Hippocampal formation (tissue), 2 donors: ENCODE measurements at regions not wholly inside any gene's neighbourhood (a gene's known extent, or its start where the extent isn't known, plus 50 kb on each side); places are given as distances from the start of the nearest gene placed in this dataset.

Experiments used
- DNase-seq, 2 donors: peaks; one replicate each; lab custom pipeline; 2025; lab: John Stamatoyannopoulos, UW

DNA sequence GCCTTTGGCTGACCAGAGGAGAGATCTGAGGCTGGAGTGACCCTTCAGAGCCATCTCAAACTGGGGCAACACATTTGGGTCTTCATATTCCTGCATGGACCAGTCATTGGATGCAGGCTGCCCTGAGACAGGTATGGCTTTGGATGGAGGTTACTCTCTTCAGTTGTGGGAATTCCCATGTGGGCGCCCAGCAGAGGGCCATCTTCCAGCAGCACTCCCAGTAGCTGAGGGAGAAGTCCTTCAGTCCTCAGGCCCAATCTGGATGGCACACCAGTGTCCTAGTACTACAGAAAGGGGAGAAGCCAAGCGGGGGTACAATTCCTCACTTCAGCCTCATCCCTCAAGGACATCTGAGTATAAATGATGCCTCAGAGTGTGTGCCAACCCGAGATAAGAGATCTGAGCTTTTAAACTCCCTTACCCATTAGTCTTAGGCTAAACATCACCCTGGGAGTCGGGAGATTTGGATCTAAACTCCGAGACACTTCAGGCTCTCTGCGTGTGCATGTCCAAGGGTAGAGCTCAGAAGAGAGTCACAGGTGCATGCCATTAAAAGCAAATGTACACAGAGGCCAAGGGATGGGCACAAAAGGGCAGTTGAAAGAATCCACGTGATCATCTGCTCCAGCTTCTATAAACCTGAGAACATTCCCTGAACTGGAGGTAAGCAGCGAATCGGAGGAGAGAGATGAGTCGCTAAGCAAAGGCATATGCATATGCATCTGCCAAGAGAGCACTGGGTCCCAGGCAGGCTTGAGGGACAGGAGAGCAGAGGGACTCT lies 204.6 kb downstream of the CD83 start:
- no peak for DNase-seq

DNA sequence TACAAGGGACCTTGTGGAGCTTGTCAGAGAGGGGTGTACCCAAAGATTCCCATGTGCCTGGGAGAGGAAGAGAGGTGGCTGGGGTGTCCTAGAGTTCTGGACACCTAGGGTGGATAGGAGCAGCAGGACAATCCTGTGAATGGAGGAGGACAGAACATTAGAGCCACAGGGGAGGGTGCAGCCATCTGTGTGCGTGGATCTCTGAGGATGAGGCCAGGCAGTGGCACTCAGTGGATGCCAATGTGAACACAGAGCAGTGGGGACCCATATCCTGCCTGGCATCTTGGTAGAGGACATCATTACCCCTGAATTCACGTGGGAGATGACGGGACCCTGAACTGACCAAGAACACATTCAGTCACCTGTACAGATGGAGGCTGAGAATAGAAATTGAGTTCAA lies 205.3 kb downstream of the CD83 start:
- no peak for DNase-seq

- DNase-seq = no peak
Measured at GRCh38 chr6:14326774-14327173, 209.2 kb downstream of the CD83 start.

GRCh38 chr6:14328163-14328562 lies 210.6 kb downstream of the CD83 start:
- no peak for DNase-seq

DNA sequence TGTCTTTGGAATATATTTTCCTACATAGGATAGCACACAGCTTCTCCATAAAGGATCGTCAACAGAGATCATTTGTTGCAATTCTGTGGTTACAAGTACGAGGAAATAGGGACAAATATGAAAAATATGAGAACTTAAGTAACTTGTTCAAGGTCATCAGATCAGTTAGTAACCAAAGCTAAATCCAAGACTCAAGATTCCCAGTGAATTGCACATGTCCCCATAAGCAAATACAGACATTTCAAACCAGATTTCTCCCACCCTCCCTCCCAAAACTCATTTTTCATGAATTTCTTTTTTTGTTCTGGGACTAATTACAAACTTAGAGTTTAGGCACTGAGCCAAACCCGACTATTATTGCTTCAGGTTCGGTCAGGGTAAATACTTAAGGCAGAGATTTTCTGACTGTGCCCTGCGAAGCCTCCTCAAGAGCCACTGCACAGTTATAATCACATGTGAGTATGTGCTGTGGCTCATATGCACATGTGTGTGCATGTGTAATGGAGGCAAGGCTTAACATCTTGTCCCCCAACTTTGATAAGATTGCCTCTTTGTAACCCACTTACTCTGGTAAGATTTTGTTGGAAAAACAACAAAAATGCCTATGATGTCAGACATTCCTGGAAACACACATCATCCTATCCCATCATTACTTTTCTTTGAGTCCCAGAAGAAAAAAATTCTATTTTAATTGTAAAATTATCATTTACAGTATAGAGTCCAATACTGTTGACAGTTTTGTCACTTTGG lies 216.2 kb downstream of the CD83 start:
- no peak for DNase-seq

DNA sequence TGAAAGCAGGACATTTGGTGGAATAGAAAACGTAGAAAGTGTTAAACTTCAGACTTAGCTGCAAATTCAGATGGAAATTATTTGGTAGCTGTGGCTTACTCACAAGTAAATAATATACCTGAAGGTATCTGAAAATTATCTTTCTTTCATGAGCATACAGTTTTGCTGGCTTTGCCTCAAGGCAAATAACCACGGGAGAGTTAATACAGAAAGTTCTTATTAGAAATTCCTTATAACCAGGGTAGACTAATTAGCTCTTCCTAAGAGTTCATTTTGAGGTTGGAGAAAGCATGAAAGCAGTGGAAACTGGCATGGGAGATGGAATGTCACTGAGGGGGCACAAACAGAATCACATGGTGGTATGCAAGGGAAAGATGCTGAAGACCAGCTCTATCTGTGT lies 217.5 kb downstream of the CD83 start:
- no peak for DNase-seq

DNA sequence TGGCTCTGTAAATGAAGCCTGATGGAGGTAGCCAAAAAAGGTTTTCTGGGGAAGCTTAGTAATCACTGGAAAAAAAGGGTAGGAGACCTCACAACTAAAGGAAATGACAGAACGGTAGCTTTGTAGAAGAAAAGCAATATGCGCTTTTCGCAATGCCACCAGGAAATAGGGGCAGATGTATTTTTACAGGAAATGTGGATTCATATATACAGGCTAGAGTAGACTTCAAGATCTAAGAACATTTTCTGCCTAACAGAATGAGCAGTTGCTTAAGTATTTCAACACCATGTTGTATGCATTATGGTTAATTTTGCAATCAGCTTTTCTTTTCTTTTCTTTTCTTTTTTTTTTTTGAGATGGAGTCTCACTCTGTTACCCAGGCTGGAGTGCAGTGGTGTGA lies 219.6 kb downstream of the CD83 start:
- DNase-seq = no peak

GRCh38 chr6:14339172-14339571 lies 221.6 kb downstream of the CD83 start:
- DNase-seq = no peak

DNA sequence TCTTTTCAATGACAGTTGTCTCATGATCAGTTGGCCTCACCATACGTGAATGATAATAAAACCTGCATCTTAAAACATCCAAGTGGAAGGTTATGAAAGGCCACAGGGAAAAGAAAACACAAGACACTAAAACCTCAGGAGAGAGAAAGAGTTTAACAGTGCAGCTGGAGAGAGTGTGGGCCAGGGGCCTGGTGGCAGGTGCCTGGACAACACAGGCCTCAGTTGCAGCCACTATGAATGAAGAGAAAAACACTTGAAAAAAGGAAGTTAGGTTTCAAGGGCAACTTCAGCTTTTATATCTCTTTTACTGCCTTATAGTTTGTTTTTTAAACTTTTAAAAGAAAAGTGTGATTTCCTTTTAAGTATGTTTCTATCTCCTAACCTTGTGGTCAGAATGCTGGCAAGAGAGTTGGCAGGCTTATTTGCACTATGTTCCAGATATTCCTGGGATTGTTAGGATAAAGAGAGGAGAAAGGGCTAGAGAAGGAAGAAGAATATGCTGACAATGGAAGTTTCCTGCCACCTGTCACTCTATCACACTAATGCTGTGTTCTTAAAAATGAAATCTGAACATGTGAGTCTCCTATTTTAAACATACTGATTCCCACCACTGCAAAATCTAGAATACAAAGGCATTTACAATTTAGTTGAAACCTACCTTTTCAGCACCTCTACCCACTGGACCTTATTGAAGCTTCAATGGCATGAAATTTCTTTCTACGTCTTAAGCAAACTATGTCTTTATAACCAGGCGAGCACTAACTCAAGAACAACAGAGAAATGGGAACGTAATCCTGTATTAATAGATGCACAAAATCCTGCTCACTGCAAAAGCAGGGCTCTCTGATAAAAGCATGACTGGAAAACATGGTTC lies 222.4 kb downstream of the CD83 start:
- DNase-seq = no peak

DNA sequence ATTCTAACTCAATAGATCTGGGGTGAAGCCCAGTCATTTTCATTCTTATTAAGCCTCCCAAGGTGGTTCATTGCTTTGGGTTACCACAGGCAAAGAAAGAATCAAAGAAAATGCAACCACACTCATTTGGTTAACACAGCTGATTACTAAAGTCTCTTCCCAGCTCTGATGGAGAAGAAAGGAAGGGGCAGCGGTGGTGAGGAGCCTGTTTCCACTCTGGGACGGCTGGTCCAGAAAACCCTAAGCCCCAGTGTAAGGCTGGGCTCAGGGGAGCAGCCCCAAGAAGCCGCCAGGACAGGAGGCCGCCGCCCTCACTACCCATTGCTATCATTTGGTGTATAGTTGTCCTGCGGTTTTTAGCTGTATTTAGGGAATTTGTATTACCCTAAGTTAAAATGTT lies 226.9 kb downstream of the CD83 start:
- DNase-seq = no peak

GRCh38 chr6:14348389-14348788 lies 230.8 kb downstream of the CD83 start:
- no peak for DNase-seq

GRCh38 chr6:14349507-14349906 lies 231.9 kb downstream of the CD83 start:
- DNase-seq = no peak

DNA sequence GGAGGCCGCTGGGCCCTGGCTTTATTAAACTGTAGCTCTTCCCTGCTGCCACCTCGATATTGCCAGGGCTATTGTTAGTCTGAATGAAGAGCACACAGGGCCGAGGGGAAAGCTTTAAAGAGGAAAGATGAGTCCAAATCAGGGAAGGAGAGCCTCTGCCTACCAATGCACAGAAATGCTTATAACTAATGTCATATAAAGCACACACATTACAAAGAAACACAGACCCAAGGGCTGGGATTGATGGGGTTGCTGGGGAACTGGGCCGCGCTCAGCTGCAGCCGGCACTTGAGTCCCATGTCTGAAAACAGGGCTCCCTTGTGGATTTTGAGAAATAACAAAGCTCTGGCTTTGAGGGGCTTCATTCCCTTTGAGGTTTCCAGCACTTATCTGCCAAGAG lies 232.6 kb downstream of the CD83 start:
- no peak for DNase-seq

DNA sequence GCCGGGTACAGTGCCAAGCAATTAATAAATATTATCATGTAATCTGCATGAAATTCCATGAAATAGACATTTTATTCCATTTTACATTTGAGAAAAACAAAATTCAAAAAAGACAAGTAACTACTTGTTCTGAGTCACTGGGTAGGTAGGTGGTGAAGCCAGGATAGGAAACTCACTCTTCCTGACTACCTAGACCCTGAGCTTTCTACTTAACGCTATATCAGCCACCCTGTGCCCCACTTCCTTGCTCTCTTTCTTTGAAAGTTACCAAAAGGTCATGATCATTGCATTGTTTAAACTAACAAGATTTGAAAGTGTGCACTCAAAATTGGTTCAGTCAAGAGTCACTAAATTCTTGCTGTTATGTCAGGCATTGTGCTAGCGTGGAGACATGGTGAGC lies 235.7 kb downstream of the CD83 start:
- no peak for DNase-seq

DNA sequence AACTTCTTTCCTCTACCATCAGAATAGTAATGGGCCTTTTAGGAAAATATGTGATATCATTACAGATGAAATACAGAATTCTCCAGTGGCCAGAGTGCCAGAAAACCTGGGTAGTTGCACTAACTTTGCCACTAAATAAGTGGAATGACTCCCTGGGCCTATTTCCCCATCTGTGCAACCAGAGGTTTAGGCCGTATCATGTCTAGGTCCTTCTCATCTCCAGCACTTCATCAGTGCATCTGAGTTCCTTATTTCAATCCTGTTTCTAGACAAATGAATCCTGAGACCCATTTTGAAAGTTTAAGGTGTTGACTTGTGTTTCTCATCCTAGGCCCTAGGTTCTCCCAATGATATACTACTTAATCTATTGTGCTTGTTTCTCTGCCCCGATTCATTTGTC lies 236.2 kb downstream of the CD83 start:
- no peak for DNase-seq

DNA sequence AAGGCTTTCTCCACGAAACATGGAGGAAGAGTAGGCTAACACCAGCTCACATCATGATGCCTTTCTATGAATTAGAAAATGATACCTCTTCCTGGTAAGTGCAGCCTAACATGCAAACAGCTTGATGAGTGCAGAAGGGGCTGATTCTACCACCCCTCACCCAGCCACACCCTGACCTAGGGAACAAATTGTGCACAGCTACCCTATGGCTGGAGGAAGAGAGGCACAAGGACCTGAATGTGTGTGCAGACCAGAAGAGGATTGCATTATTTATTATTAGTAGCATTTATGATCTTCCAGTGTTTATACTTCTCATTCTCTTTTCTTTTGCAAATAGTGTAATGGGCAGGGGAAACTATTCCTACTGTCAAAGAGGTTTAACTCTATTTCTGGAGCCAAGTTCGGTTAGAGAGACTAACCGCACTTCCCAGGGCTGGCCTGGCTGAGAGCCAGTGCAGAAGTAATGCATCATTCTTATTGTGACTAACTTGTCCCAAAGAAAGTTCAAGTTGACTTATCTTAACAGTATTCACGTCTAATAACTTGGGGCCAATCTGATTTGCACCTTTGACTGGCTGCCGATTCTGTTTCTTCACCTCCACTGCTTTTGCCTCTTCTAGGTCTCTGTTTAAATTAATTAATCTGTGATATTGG lies 237.5 kb downstream of the CD83 start:
- DNase-seq = no peak

DNA sequence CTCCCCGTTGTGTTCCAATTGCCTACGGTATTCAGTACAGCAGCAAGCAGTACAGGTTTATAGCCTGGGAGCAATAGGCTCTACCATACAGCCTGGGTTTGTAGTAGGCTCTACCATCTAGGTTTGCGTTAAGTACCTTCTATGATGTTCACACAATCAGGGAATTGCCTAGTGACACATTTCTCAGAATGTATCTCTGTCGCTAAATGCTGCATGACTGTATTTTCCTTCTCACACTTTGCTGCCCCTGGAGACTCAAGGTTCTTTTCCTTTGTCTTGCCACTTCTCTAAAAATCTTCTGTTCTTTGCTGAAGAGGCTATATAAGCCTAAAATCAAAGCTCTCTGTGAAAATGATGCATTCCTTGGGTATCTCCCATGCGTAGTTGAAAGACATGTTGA lies 241.9 kb downstream of the CD83 start:
- DNase-seq = no peak

GRCh38 chr6:14360565-14360964 lies 243.0 kb downstream of the CD83 start:
- no peak for DNase-seq

DNA sequence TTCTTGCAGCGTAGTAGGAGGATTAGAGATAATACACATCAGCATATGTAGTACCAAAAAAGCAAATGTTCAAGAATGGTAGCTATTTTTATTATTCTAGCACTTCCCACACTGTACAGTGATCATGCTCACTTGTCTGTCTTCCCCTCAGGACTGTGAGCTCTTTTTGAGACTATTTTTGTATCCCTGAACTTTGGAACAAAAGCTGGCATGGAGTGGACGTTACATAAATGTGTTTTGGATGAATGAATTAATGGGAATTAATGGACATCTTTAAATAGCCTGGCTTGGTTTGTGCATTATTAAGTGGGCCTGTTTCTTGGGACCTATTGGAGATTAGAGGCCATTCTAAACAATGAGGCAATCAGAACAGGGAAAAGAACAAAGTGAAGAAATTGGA lies 243.7 kb downstream of the CD83 start:
- DNase-seq = no peak

DNA sequence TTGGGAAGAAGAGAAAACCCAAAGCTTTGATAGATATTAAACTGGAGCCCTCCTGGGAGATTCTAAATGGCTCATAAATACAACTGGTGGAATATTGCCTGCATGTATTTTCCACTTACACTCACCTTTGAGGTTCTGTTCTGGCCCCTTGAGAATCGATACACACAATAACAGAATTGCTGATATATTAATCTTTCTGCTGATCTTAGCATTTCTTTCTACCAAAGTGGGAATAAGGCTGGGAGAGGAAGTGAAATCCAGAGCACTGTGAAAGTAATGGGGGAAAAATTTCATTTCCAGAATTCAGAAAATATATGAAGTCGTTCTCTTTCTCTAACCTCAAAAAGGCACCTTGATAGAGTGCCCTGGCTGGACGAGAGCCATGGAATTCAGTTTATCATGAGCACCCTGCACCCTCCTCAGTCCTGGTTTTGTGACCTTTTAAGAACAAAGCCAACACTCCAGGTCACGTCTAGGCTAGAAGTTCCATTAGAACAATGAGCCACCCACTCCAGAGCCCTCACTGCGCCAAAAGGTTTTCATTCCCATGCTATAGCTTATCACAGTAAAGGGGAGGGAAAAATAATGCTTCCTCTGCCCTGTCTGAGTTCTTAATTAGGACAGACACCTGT lies 244.5 kb downstream of the CD83 start:
- DNase-seq = no peak

DNA sequence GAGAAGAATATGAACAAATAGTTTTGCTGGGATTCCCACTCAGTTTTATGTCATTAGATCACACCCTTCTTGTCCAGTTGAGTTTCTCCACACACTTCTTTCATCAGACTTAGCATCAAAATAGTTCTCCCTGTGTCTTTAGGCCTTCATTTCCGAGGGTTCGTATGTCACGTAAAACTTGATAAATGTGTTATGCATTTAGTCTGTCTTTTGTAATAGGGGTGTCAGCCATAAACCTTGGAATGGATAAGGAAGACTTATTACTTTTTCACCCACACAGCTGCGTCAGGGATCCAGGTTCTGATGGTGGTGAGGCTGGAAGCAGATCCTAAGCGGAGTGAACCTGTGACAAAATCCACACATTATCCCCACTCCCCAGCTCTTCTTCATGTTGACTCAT lies 246.8 kb downstream of the CD83 start:
- DNase-seq = no peak

GRCh38 chr6:14365393-14365792 lies 247.8 kb downstream of the CD83 start:
- DNase-seq = no peak
